Thoracic aorta (tissue), 2 donors: ENCODE measurements at regions not wholly inside any gene's neighbourhood (a gene's known extent, or its start where the extent isn't known, plus 50 kb on each side); places are given as distances from the start of the nearest gene placed in this dataset.

Experiments
- ATAC-seq: fragments of 150-250 bp; one replicate; pipeline ENCODE4 v1.8.0; 2017; ENCODE audit warnings: low read depth; ENCODE audit not compliant: insufficient number of reproducible peaks, low FRiP score
- DNase-seq: peaks from one replicate; pipeline ENCODE4 v3.0.0-alpha.2; 2020; ENCODE audit warnings: low spot score
- H3K27ac ChIP-seq, 2 donors: fragments of 200-600 bp; sonication (generic); 1 replicate in 1 of 2; 2 replicates in 1 of 2; pipeline ENCODE4 v1.5.1; 2016; ENCODE audit warnings: mild to moderate bottlenecking in 2 of 2, moderate library complexity in 2 of 2
- H3K27me3 ChIP-seq: fragments of 200-600 bp; sonication (generic); replicated peaks from 2 replicates; pipeline ENCODE4 v1.6.0; 2016; ENCODE audit warnings: mild to moderate bottlenecking; ENCODE audit not compliant: insufficient read depth
- H3K36me3 ChIP-seq: fragments of 200-600 bp; sonication (generic); one replicate; pipeline ENCODE4 v1.5.1; 2016
- H3K4me1 ChIP-seq, 2 donors: fragments of 200-600 bp; sonication (generic); 1 replicate in 1 of 2; 2 replicates in 1 of 2; pipeline versions ENCODE4 v1.5.1 to v1.6.0; 2016; ENCODE audit warnings: low read depth in 2 of 2, mild to moderate bottlenecking in 1 of 2; ENCODE audit not compliant: control insufficient read depth in 1 of 2
- H3K4me3 ChIP-seq: fragments of 200-600 bp; sonication (generic); 2 replicates; pipeline ENCODE4 v1.5.1; 2016; ENCODE audit warnings: mild to moderate bottlenecking
- H3K9me3 ChIP-seq: fragments of 200-600 bp; sonication (generic); 2 replicates; pipeline ENCODE4 v1.5.1; 2016
- CTCF ChIP-seq: fragments of 200-600 bp; sonication (generic); IDR thresholded peaks from one replicate; pipeline ENCODE4 v1.5.1; 2019; ENCODE audit warnings: antibody characterized with exemption

- no peak for DNase-seq
- Histone ChIP-seq H3K27ac (no peak overlapping the region), H3K9me3 (no peaks in the 10 kb centered on the region), H3K4me3 (no peak overlapping the region), H3K36me3 (no peaks in the 10 kb centered on the region), H3K27me3 (no peaks in the 10 kb centered on the region), H3K4me1 (no peaks in the 10 kb centered on the region)
- ATAC-seq: no peak
- TF ChIP-seq CTCF: no peak
Measured at GRCh38 chr4:127194281-127194680, 438.5 kb upstream of the INTU start.

- no peak overlapping the region for H3K4me3 ChIP-seq
- ATAC-seq: no peak
- no peak overlapping the region for H3K27ac ChIP-seq
- H3K27me3 ChIP-seq: no peaks in the 10 kb centered on the region
- no peaks in the 10 kb centered on the region for H3K9me3 ChIP-seq
- no peak for DNase-seq
- H3K36me3 ChIP-seq: no peaks in the 10 kb centered on the region
- no peaks in the 10 kb centered on the region for H3K4me1 ChIP-seq
- TF ChIP-seq CTCF: no peak
Measured at GRCh38 chr4:127196655-127197352, 436.0 kb upstream of the INTU start.

- H3K4me3 ChIP-seq: no peak overlapping the region
- H3K27me3 ChIP-seq: no peaks in the 10 kb centered on the region
- no peak overlapping the region for H3K27ac ChIP-seq
- H3K36me3 ChIP-seq: no peaks in the 10 kb centered on the region
- no peak for ATAC-seq
- no peak for DNase-seq
- H3K9me3 ChIP-seq: no peaks in the 10 kb centered on the region
- no peak for TF ChIP-seq CTCF
- H3K4me1 ChIP-seq: no peaks in the 10 kb centered on the region
Measured at GRCh38 chr4:127203562-127204200, 429.1 kb upstream of the INTU start.

- DNase-seq: no peak
- no peak for TF ChIP-seq CTCF
- Histone ChIP-seq H3K4me1 (no peaks in the 10 kb centered on the region), H3K4me3 (no peak overlapping the region), H3K27me3 (no peaks in the 10 kb centered on the region), H3K27ac (no peak overlapping the region), H3K9me3 (no peaks in the 10 kb centered on the region), H3K36me3 (no peaks in the 10 kb centered on the region)
- ATAC-seq: no peak
Measured at GRCh38 chr4:127204322-127204721, 428.4 kb upstream of the INTU start.

GRCh38 chr4:127209580-127210095 lies 423.1 kb upstream of the INTU start:
- DNase-seq (no peak), ATAC-seq (no peak)
- TF ChIP-seq CTCF: no peak
- no peak overlapping the region for H3K27ac ChIP-seq
- no peaks in the 10 kb centered on the region for H3K27me3 ChIP-seq
- H3K4me3 ChIP-seq: no peak overlapping the region
- H3K36me3 ChIP-seq: no peaks in the 10 kb centered on the region
- peaks cover 13 to 33% of the 10 kb centered on the region in 2 donors for H3K4me1 ChIP-seq
- no peaks in the 10 kb centered on the region for H3K9me3 ChIP-seq
